ENCODE measurements at regions not wholly inside any gene's neighbourhood (a gene's known extent, or its start where the extent isn't known, plus 50 kb on each side); places are given as distances from the start of the nearest gene placed in this dataset.

DNA sequence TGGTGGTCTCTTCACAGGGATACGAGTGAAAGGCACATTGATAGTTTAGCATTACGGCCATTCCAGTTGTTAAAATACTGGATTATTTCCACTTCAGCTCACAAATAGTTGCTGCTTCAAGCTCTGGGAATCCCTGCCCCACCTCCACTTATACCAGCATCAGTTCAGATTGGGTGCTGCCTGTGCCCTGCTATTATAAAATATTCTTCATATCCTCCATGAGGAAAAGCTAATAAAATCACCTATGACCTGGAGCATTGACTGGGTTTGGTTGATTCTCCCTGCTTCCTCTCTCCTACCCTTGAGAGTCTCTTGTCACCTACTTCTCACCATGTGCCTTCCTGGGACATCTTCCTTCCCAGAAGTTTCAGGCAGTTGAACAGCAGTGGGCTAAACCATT is 529.0 kb downstream of the MCTP2 start:
- no peak for DNase-seq (ENCODE audit: low spot score)

DNA sequence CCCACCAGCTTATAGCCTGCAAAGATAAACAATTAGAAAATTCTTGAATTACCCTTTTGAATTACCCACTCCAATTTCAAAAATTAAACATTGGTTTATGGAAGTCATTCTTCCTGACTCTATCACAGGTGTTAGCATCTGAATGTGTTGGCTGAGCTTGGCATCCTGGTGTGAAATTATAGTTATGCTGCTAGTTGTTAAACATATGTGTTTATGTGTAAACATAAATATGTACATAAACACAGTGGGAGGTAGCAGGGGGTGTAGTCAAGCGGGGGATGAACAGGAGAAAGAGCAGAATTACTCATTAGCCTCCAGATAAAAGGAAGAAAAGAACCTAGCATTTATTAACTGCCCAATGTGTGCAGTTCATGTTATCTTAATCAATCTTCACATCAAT is 530.2 kb downstream of the MCTP2 start:
- no peak for DNase-seq (ENCODE audit: low spot score)

DNA sequence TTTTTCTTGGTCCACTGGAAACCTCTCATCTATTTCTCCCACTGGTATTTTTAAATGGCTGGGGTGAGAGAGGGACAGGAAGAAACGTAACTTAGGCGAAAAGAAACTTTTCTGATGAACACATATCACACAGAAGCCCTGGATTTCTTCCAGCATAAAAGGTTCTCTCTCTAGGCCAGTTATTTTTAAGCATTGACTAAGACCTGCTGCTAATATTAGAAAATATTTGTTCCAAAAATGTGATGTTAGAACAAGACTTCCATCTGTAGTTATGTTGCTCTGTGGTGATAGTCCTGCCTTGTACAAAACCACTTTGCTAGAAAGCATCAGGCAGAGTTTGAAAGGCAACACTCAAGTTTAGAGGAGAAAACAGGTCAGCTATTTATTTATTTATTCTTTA is 537.7 kb downstream of the MCTP2 start:
- no peak for DNase-seq (ENCODE audit: low spot score)

DNA sequence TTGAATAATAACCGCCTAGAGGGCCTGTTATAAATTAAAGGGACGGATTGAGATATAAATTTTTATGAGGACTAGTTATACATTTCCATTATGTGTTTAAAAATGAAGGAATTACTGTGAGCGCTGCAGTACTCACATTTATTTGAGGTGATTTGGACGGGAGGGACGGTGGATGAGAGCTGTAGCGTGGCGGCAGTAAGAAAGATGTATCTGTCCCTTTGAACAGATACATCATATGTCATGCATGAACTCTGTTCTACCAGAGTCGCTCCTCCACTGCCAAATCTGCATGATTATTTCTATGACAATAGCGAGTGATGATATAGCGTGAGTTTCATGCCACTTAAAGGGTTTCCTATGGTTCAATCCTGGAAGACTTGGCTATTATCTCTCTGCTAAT is 538.8 kb downstream of the MCTP2 start:
- DNase-seq (ENCODE audit: low spot score), result no peak

DNA sequence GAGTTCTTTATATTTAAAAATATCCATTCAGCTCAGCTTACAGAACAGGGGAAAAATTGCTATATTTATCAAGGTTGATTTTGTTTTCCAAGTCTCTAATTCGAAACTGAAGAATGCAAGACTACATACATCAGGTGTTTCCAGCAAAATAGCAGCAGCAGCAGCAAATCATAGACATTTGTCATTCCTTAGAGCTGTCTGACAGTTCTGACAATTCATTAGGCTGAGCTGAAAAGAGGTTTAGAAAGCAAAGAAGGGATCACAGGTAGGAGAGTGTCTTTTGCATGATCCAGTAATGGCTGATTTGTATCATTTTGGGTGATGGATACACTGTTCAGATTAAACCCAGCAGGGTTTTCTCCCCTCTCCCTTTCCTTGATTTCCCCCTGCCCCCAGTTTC is 545.7 kb downstream of the MCTP2 start:
- DNase-seq (ENCODE audit: low spot score), result no peak

DNA sequence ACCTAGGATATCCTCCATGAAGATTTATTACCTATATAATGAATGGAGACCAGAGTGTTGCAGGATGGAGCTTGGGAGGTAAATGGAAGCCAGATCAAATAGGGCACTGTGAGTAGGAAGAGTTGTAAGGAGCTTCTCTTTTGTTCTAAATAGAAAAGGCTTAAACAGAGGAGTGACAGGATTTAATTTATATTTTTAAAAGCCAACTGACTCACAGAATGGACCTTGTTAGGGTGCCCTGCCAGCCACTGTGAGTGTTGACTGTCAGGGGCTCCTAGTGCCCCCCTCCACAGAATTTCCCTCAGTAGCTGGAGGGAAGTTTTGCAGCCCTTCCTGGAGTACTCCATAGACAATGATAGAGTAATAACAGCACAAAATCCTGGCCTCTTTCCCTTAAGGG is 547.5 kb downstream of the MCTP2 start:
- no peak for DNase-seq (ENCODE audit: low spot score)

DNA sequence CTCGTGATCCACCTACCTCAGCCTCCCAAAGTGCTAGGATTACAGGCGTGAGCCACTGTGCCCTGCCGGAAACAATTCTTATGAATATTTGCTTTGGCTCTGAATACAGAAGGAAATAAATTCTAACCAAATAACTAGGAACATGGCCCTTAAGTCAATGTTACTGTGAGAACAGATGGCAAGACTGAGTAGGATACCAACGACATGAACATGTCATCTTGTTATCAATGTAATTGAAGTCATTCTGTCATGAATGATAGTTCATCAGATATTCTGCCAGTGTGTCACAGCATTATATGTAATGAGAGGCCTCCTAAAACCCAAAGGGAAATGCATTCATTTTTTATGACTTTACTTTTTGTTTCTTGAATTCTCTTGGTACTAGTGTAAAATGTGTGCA is 548.8 kb downstream of the MCTP2 start:
- no peak for DNase-seq (ENCODE audit: low spot score)

DNA sequence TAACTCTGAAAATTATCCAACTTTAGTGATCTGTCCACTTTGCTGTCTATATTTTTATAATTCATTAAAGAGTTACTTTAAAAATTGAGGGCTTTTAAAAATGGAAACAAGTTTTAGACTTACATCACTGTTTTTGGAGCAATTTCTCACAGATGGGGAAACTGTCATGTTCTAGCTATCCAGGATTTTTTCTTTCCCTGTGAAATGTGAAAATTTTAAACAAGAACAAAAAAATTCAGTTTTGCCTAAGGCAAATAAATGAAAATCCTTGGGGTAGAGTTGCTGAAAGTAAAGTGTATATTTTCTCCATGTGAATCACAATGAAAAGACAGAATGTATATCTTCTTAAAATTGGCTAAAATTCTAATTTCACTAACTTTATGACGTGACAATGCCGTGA is 553.7 kb downstream of the MCTP2 start:
- DNase-seq (ENCODE audit: low spot score), result no peak

DNA sequence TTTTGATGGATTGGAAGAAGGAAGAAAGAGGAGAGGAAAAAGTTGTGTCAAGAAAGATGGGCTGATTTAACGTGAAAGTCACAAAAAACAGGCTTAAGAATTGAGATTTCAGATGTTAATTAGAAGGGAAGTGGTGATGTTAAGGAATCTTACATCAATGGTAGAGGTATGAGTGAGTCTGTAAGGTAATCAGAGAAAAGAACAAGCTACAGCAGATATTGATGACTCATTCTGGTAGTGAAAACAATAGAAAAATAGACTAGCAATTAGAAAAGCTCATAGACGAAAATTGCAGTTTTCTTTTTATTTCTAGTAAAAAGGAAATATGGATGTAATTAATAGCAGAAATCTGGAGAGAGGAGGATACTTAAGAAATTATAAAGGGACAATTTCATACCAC is 559.6 kb downstream of the MCTP2 start:
- no peak for DNase-seq (ENCODE audit: low spot score)

DNA sequence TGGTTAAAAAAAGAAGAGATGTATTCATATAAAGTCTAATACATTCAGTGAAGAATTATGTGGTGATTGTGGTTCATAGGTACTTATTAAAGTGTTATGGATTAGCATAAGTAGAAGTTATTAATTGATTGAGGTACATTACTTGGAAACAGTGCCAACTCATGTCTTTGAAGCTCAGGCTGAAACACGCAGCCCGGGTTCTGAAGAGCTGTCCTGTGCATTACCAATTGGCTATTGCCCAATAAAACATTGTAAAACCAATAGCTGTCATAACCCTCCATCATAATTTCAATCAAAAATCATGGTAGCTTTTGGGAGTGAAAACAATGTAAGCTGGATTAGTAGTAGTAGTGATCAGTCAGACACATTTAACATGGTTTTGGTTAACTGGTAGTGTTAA is 560.1 kb downstream of the MCTP2 start:
- no peak for DNase-seq (ENCODE audit: low spot score)

DNA sequence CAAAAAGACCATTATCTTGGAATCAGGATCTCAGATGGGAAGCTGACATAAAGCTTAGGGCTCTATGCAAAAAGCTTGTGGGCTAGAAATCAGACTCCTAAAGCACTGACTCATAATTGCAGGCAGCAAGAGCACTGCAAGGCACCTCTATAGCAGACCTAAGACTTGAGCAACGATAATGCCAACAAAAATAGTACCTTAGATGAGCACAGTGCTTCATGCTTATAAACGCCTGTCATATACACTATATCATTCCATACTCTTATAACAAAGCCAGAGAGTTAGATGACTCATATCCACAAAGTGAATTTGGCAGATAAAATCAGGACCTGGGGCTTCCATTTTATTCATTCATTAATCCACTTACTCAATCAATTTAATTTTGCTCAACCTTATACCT is 560.8 kb downstream of the MCTP2 start:
- DNase-seq (ENCODE audit: low spot score), result no peak

DNA sequence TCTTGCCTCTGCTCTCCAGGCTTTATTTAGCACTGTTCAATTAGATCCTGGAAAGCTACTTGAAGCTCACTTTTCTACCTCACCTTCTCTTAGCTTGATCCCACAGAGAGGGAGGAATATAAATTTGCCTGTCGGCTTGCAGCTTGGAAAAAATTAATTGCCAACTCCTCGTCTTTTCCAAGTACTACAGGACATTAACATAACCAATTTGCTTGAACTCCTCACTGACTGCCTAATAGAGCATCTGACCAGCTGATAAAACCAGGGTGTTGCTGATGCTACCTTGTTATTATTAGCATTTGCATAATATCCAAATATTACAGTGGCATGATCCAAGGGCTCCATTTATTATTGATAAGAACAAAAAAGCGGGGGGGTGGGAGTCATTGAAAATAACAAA is 561.8 kb downstream of the MCTP2 start:
- no peak for DNase-seq (ENCODE audit: low spot score)

DNA sequence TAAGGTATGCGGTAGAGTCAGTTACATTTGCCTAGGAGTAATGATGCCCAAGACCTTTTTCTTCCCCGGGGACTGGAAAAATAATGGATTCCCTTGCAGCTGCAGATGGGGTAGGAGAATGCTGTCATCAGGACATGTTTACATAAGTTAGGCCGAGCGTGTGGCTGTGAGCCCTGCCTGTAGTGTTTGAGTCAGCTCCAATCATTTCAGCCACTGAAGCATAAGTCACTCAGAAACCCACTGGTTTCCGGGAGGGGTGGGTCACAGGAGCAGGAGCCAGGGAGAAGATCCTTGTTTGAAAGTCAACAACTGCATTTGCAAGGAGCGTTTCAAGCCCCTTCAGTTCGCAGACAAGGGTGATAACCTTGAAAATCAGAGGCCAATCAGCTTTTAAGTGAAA is 562.3 kb downstream of the MCTP2 start:
- no peak for DNase-seq (ENCODE audit: low spot score)

DNA sequence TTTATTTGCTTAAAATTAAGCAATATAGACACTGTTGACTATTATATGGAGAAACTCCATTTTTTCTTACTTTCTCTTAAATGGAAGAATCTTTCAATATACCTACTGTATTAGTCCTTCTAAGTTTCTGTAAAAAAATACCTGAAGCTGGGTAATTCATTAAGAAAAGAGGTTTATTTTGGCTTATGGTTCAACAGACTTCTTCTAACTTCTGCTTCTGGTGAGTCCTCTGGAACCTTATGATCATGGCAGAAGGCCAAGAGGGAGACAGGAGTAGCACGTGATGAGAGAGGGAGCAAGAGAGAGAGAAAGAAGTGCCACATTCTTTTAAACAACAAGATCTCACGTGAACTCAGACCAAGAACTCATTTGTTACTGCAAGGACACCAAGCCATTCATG is 573.3 kb downstream of the MCTP2 start:
- DNase-seq (ENCODE audit: low spot score), result no peak

DNA sequence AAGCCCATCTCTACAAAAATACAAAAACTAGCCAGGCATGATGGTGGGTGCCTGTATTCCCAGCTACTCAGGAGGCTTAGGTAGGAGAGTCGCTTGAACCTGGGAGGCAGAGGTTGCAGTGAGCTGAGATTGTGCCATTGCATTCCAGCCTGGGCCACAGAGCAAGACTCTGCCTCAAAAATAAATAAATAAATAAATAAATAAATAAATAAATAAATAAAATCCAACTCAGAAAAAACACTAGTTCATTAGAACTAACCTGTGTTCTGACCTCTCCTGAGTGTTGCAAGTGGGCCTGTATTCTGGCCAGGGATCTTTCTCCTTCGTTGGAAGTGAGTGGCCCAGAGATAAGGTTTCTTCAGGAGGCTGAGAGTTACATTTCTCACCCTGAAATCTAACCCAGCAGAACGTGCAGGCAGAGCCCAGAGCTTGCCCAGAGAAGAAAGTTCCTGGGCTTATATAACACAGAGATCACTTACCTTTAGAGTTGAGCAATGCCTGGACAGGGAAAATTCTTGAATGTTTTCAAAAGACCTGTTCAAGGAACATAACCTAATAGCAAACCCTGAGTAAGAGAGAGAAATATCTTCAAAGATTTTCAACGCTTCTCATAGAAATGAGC is 583.9 kb downstream of the MCTP2 start:
- DNase-seq (ENCODE audit: low spot score), result no peak

DNA sequence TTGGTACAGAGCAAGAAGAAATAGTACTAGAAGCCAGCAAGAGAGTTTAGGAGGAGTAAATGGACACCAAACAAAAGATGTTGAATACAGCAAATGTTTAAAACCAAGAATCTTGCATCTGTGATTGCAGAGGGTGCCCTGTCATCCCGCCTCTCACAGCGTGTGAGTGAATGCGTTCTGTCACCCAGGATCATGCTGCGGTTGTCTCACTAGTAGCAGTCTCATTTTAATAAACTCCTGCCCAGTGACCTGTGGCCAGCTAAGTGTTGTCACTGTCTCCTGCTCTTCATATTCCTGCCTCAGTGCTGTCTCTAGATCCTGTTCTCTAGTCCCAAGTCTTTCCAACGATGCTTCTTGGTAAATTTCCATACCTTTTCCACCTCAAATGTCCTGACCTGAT is 584.6 kb downstream of the MCTP2 start:
- DNase-seq (ENCODE audit: low spot score), result no peak

DNA sequence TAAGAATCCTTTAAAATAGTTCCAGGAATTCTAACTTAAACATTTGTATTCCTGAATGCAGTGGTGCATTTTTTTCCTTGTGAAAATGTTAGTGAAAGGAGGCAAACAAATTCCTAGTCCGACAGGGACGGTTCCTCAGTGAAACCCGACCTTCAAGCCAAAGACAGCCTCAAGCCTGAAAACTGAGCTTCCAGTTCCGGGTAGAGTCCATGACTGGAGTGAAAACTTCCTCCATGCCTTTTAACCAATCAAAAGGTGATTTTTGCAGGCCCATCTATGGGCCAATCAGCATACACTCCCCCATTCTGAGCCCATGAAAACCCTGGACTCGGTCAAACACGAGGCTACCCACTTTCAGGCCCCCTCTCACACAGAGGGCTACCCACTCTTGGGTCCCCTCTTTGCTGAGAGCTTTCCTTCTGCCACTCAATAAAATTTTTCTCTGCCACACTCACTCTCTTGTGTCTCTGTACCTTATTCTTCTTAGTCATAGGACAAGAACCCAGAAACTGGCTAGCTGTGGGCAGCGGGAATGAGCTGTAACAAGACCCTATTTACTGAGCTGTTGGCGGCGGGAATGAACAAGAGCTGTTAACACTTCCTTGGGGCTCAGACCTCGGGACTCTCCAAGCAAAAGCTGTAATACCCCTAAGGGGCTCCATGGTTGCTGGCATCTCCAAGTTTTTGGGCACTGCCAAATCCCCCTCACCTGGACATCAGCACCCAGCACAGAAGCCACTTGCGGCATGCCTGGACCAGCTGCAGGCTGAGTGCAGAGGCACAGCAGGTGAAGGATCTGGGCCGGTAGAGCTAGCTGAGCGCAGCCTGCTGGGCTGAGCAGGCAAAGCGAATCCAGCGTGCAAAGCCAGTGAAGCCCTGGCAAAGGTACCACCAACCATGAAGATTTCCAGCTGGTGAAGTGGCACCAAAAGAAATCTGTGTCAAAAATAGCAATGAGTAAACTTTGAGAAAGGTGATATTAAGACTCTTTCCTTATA is 598.8 kb downstream of the MCTP2 start:
- DNase-seq (ENCODE audit: low spot score), result no peak

DNA sequence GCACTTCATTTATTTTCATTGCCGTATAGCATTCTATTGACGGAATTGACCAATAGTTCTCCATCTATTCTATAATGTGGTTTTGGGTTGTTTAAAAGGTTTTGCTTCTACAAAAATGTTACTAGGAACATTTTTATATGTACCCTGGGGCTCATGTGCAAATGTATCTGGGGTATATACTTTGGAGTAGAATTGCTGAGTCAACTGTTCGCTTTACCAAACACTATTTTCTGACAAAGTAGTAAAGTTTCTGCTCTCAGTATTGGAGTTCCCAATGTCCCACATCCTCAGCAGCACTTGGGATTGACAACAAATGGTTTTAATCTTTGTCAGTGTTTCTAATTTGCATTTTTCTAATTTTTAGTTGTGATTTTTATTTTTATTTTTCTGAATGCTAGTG is 602.6 kb downstream of the MCTP2 start:
- DNase-seq (ENCODE audit: low spot score), result no peak

DNA sequence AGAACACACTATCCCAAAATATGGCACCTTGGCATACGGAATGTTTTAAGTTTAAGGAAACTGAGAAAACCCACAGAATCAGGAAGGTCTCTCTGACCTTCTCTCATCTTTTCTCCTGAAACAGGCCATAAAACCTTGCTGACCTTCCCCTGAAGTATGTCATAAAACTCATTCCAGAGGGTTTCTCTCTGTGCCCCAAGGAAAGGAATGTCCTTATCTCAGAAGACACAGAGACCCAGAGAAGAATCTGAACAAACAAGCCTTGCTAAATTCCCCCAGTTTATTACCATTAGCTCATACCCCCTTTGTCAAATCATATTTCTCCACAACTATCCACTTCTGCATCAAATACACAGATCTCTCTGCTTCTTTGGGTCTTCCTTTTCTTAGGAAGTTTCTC is 603.1 kb downstream of the MCTP2 start:
- no peak for DNase-seq (ENCODE audit: low spot score)

DNA sequence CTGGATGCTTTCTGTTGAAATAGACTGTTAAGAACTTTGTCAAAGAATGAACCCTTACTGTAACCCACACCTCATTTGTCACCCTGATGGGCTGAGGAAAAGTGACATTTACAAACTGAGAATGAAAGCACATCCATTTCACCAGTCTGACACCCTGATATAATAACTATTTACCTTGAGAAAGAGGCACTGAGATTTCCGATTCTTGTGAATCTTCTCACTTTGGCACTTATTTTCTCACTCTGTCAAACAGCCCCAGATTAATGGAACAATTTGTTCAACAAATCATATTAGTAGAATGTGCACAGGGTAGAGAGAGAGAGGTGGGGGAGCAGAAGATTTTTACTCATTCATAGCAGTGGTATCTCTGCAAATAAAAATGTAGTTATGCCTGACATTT is 606.9 kb downstream of the MCTP2 start:
- DNase-seq (ENCODE audit: low spot score), result no peak

DNA sequence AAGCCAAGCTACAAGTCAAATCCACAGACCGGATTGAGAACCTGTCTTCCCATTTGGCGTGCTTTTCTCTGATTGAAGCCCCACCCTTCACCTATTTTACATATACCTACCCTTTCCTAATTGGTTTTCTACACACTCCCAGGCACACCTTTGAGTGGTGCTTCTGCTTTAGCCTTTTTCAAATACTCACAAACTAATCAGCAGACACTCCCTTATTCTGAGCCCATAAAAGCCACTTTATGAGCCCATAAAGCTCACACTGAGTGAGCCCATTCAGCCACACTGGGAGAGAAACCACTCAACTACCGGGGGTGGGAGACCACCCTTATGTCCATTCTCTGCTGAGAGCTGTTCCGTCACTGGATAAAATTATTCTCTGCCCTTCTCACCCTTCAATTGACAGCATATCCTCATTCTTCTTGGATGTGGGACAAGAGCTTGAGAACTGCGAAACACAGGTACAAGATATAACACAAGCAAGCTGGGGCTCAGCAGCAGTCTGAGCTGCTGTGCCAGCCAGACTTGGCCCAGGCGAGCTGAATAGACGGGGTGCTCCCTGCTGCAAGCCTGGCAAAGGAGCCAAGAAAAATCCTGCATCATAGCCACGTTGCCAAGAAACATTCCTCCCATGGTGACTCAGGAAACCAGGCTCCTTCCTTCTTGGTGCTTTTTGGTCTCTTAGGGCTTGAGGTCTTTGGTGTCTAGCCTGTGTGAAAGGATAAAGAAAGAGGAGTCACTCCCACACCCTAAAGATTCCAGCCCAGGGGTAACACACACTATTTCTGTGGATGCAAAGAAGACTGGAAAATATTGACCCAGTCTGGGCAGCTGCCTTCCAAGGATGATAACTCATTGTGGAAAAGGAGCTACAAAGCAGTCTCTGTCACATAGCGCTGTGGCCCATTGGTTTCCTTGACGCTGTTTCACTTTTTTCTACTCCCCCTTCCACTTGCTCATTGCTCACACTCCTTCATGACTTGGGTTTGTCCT is 609.7 kb downstream of the MCTP2 start:
- DNase-seq (ENCODE audit: low spot score), result no peak

DNA sequence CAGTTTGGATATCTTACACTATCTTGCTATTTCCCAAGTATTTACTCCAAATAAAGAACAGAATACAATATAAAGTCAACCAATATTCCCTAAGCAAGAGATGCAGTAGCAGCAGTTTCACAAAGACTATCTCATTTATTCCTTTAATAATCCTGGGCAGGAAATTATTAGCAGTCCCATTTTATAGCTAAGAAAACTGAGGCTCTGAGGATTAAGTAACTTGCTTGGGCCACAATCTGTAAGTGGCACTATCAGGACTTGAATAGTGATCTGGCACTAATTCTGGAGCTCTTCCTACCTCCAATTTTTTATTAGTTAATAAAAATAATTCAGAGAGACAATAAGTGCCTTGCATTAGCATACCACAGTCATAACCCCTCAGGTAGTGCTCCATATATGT is 611.7 kb downstream of the MCTP2 start:
- no peak for DNase-seq (ENCODE audit: low spot score)

DNA sequence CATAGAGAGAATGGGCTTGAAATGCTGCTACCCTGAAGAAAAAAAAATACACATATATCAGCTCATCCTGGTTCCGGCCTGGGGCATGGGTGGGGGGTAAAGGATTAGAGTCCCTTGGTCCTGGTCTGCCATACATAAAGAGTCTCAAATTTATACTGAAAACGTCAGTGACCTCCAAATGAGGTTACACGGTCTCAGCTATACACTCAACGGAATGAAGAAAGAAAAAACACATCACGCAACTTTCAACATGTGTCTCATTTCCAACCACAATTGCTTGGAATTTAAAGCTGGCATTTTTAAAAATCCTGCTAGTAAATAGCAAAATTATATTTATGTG is 612.8 kb downstream of the MCTP2 start:
- no peak for DNase-seq (ENCODE audit: low spot score)
